Thyroid gland (tissue), 4 donors: ENCODE measurements at regions not wholly inside any gene's neighbourhood (a gene's known extent, or its start where the extent isn't known, plus 50 kb on each side); places are given as distances from the start of the nearest gene placed in this dataset.

Experiments
- DNase-seq, 2 donors: peaks; one replicate each; pipeline ENCODE4 v3.0.0-alpha.2; 2019
- H3K27ac ChIP-seq, 3 donors: fragments of 200-600 bp; sonication (generic); 1 replicate in 2 of 3; 2 replicates in 1 of 3; pipeline ENCODE4 v1.5.1; 2016 to 2019; ENCODE audit warnings: mild to moderate bottlenecking in 1 of 3, moderate library complexity in 1 of 3
- H3K27me3 ChIP-seq: fragments of 200-600 bp; sonication (generic); one replicate; pipeline ENCODE4 v1.5.1; 2019
- H3K36me3 ChIP-seq, 2 donors: fragments of 200-600 bp; sonication (generic); one replicate each; pipeline ENCODE4 v1.5.1; 2016 to 2019
- H3K4me1 ChIP-seq, 2 donors: fragments of 200-600 bp; sonication (generic); one replicate each; pipeline ENCODE4 v1.5.1; 2017 to 2019
- H3K4me3 ChIP-seq, 3 donors: fragments of 200-600 bp; sonication (generic); replicated peaks in 1 of 3; 1 replicate in 2 of 3; 2 replicates in 1 of 3; pipeline ENCODE4 v1.5.1; 2016; ENCODE audit warnings: mild to moderate bottlenecking in 1 of 3
- H3K9me3 ChIP-seq: fragments of 200-600 bp; sonication (generic); one replicate; pipeline ENCODE4 v1.5.1; 2017
- CTCF ChIP-seq, 6 experiments: fragments of 200-600 bp in 3 of 6; fragments of 450-650 bp in 3 of 6; sonication (generic) in 3 of 6; IDR thresholded peaks; one replicate each; pipeline ENCODE4 v1.5.1; 2016 to 2019; ENCODE audit warnings: antibody characterized with exemption in 6 of 6, mild to moderate bottlenecking in 2 of 6, inconsistent platforms in 1 of 6, moderate library complexity in 1 of 6
- POLR2A ChIP-seq, 2 donors: fragments of 450-650 bp; IDR thresholded peaks; one replicate each; pipeline ENCODE4 v1.6.1; 2017; ENCODE audit warnings: antibody characterized with exemption in 2 of 2, mild to moderate bottlenecking in 2 of 2, moderate library complexity in 1 of 2
- WGBS, 2 donors: methylation state at CpG; one replicate each; pipeline ENCODE4 v1.1.5; 2017; 5-methylcytosine and 5-hydroxymethylcytosine counted together
- intact Hi-C: fragments of 100-400 bp; cut with DNase I; formaldehyde crosslinking; loops from one replicate; pipeline ENCODE4 v1.15.1; 2023

- intact Hi-C loops: no loop called here
- no peak overlapping the region for H3K4me3 ChIP-seq
- WGBS, 2 donors: 80 to 88% methylated on average over 5 of the region's 5 CpGs
These were observed 336.1 kb upstream of the PROK2 start for GRCh38 chr3:72120806-72121778.

GRCh38 chr3:72120039-72120438, 335.1 kb upstream of the PROK2 start:
- no peaks in the 10 kb centered on the region for H3K27me3 ChIP-seq
- TF ChIP-seq CTCF (IDR thresholded peaks at IDR 0.05): no peak
- TF ChIP-seq POLR2A (IDR thresholded peaks at IDR 0.05): no peak
- no peak overlapping the region for H3K27ac ChIP-seq
- no peaks in the 10 kb centered on the region for H3K4me1 ChIP-seq
- no peaks in the 10 kb centered on the region for H3K36me3 ChIP-seq
- 93 to 95% methylated on average over 4 of the region's 4 CpGs for WGBS, 2 donors
- no peaks in the 10 kb centered on the region for H3K9me3 ChIP-seq
- no peak for DNase-seq
- intact Hi-C loops: no loop called here
- H3K4me3 ChIP-seq: no peak overlapping the region

More at GRCh38 chr3:72120806-72121778, 336.1 kb upstream of the PROK2 start:
- Histone ChIP-seq H3K9me3 (no peaks in the 10 kb centered on the region), H3K36me3 (no peaks in the 10 kb centered on the region), H3K27ac (no peak overlapping the region), H3K4me1 (no peaks in the 10 kb centered on the region), H3K27me3 (no peaks in the 10 kb centered on the region)
- DNase-seq: no peak
- no peak for TF ChIP-seq POLR2A (IDR thresholded peaks at IDR 0.05)

- H3K36me3 ChIP-seq: no peaks in the 10 kb centered on the region
- no peaks in the 10 kb centered on the region for H3K4me1 ChIP-seq
- TF ChIP-seq POLR2A (IDR thresholded peaks at IDR 0.05) (no peak), CTCF (IDR thresholded peaks at IDR 0.05) (no peak)
- no peaks in the 10 kb centered on the region for H3K27me3 ChIP-seq
- DNase-seq: no peak
- no peak overlapping the region for H3K4me3 ChIP-seq
- H3K27ac ChIP-seq: no peak overlapping the region
- intact Hi-C loops: no loop called here
- no peaks in the 10 kb centered on the region for H3K9me3 ChIP-seq
These were observed 333.7 kb upstream of the PROK2 start for GRCh38 chr3:72118628-72119027.

GRCh38 chr3:72116226-72116625, 331.3 kb upstream of the PROK2 start:
- 85 to 89% methylated on average over 7 of the region's 7 CpGs for WGBS, 2 donors
- no peak for TF ChIP-seq CTCF (IDR thresholded peaks at IDR 0.05)
- TF ChIP-seq POLR2A (IDR thresholded peaks at IDR 0.05): no peak
- H3K27ac ChIP-seq: no peak overlapping the region
- H3K9me3 ChIP-seq: no peaks in the 10 kb centered on the region
- H3K4me3 ChIP-seq: no peak overlapping the region
- no peaks in the 10 kb centered on the region for H3K4me1 ChIP-seq
- no peaks in the 10 kb centered on the region for H3K27me3 ChIP-seq
- DNase-seq: no peak
- intact Hi-C loops: no loop called here
- no peaks in the 10 kb centered on the region for H3K36me3 ChIP-seq

GRCh38 chr3:72115307-72115706, 330.4 kb upstream of the PROK2 start:
- H3K36me3 ChIP-seq: no peaks in the 10 kb centered on the region
- intact Hi-C loops: no loop called here

More at GRCh38 chr3:72115307-72115706, 330.4 kb upstream of the PROK2 start:
- no peak for DNase-seq
- no peaks in the 10 kb centered on the region for H3K9me3 ChIP-seq
- WGBS, 2 donors: 97% methylated on average over 6 of the region's 6 CpGs
- TF ChIP-seq POLR2A (IDR thresholded peaks at IDR 0.05): no peak
- TF ChIP-seq CTCF (IDR thresholded peaks at IDR 0.05): no peak
- no peaks in the 10 kb centered on the region for H3K27me3 ChIP-seq
- no peak overlapping the region for H3K4me3 ChIP-seq
- H3K4me1 ChIP-seq: no peaks in the 10 kb centered on the region
- H3K27ac ChIP-seq: no peak overlapping the region
